DMS153 (cell line): ENCODE measurements at regions not wholly inside any gene's neighbourhood (a gene's known extent, or its start where the extent isn't known, plus 50 kb on each side); places are given as distances from the start of the nearest gene placed in this dataset.
"Not testable (repeated sequence)": the region's sequence is repeated elsewhere in the genome, so short reads cannot be mapped to it uniquely, and the experiment has no call there.

Experiments used
- DNase-seq: peaks from one replicate; lab custom pipeline; 2025; lab: John Stamatoyannopoulos, UW

DNA sequence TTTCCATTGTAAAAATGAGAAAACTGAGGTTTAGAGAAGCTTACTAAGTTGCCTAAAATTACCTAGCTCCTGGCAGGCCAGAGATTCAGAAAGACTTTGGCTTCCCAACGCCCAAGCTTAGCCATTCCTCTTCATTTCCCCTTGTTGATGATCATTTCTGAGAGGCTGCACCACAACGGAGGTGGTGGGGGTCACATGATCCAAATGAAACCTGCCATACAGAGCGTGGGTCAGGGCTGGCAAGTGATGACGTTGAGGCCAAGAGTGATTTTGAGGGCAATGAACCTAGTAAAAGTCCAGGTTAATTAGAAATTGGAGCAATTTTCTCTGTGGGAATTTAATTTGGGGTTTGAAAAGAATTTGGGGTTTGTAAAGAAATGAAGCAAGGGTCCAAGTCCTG is 109.9 kb downstream of the TMEM182 start:
- no peak for DNase-seq

DNA sequence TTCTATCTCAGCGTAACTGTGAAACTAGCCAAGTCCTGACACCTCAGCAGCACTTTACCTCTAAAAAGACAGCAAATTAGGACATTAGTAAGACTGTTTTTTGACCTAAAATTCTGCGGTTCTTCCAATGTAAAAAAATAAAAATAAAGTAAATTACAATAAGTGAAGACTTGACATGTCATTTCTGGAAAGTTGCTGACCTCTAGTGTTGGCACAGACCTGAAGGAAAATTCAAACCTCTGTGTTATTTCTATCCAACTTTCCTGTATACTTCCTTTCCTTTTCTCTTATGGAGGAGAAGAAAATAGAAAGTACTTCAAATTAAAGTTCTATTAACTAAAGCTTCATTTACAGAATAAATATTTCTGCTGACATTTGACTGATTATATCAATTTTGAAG is 110.6 kb downstream of the TMEM182 start:
- DNase-seq, result no peak

DNA sequence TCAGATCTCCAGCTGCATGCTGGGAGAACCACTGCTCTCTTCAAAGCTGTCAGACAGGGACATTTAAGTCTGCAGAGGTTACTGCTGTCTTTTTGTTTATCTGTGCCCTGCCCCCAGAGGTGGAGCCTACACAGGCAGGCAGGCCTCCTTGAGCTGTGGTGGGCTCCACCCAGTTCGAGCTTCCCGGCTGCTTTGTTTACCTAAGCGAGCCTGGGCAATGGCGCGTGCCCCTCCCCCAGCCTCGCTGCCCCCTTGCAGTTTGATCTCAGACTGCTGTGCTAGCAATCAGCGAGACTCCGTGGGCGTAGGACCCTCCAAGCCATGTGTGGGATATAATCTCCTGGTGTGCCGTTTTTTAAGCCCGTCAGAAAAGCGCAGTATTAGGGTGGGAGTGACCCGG is 117.7 kb downstream of the TMEM182 start:
- DNase-seq, result not testable (repeated sequence)

DNA sequence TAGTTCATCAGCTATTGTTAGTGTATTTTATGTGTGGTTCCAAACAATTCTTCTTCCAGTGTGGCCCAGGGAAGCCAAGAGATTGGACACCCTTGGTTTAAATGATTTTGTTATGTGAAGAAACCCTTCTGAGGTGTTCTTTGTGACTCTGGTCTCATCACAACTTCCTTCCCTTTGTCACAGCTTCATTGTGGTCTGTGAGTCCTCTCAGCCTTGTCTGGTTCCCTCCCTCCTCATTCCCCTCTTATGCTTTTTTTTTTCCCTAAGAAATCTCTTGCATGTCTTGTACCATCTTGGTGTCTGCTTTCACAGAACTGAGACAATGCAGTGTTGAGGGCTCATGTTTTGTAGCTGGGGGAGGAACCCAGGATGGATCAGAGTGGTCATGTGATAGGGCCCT is 118.9 kb downstream of the TMEM182 start:
- no peak for DNase-seq

DNA sequence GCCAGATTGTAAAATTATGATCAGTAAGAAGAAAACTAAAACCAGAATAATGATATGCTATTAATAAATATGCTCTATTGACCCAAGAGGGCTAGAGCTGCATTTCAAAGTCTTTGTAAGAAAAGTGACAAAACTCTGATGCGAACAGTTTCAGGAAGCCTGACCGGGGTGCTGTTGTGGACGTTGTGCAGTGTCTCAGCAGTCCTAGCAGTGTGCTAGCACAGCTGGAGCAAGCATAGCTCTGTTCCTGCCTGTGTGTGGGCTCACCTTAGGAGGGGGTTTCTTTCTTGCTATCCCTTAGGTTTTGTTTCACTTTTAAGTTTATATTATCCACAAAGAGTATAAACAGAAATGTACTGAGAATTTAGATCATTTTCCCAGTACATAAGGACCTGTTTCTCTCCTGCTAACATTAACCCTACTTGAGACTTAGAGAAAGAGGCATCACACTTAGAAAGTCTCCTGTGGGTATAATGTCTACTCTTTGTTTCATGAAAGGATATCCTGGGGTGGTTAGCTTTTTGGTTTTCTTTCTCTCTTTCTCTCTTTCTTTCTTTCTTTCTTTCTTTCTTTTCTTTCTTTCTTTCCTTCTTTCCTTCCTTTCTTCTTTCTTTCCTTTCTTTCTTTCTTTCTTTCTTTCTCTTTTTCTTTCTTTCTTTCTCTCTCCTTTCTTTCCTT is 124.5 kb downstream of the TMEM182 start:
- no peak for DNase-seq

DNA sequence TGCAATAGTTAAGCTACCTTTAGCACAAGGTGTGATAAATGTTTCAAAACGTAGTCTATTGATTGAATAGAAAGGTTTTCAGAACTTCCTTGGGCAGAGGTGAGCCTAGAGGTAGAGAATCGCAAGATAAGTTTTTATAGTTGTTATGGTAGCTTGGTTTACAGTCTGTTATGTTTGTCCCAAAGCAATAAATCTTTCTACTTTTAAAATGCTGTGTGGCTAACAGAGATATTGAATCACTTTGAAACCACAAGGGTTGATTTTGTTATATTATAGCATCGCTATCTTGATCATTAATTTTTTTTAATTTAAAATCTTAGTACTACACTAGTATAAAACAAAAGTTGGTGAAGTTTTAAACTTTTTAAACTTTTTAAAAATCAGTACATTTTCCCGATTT is 126.7 kb downstream of the TMEM182 start:
- no peak for DNase-seq

DNA sequence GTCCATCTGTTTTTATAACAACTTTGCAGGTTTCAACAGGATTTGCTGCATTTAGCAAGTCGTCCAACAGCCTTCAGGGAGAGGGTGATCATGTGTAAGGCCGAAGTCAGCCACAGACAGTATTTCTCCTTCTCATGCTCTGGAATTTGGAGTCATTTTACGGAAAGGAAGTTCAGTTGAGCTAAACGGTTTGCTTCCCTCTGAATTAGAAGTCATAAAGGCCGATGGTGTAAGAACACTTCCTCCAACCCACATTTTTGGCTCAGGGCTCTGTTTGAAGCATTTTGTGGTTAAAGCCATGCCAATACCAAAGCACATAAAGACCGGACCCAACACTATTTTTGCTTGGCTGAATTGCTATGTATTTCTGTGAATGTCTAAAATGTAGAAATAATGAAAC is 129.5 kb downstream of the TMEM182 start:
- DNase-seq, result no peak

DNA sequence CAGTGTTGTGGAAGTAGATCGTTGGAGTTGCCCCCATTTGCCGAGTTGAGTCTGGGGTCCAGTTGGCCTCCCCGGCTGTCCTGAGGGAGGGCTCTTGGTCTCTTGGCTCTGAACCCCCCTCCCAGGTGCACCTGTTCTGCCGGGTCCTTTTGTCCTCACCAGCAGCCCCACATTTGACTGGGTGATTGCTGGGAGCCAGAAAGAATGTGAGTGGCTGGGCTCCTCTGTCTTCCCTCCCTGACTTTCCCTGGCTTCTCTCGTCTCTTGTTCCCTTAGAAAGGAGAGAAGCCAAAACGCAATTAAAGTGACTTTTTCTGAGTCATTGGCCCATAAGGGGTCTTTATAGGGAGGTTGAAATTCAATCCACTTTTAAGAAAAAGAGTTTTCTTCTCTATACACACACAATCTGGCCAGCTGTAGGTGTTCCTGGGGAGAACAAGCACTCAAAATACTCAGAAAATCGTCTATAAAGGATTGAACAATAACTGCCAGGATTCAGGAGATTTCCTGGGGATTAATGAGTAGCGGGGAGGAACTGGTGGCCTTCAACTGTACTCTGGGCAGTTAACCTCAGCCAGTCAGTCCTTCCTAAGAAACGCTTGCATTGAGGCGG is 131.0 kb downstream of the TMEM182 start:
- no peak for DNase-seq

DNA sequence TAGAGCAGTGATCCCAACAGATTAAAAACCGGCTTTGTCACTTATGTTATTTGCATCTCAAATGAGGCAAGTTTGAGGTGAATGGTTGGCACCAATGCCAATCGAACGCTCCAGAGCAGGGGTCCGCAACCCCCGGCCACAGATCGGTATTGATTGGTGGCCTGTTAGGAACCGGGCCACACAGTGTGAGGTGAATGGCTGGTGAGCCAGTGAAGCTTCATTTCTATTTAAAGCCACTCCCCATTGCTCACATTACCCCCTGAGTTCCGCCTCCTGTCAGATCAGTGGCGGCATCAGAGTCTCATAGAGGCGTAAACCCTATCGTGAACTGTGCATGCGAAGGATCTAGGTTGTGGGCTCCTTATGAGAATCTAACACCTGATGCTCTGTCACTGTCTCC is 132.0 kb downstream of the TMEM182 start:
- DNase-seq, result no peak

DNA sequence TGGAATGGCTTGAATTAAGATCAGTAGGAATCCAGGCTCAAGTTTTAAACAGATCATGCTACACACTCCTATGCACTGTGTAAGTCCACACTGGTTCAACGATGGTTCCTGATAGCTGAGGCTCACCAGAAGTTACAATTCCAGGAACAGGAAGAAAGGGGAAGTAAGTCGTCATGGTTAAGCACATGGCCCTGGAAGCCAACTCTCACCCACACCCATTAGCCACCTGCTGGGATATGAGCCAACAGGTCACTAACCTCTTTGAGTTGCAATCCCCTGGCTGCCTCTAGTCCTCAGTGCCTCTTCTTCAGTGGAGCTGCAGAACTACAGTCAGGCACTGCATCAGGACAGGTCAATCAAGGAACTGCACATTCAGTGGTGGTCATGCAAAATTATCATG is 133.5 kb downstream of the TMEM182 start:
- DNase-seq, result no peak

DNA sequence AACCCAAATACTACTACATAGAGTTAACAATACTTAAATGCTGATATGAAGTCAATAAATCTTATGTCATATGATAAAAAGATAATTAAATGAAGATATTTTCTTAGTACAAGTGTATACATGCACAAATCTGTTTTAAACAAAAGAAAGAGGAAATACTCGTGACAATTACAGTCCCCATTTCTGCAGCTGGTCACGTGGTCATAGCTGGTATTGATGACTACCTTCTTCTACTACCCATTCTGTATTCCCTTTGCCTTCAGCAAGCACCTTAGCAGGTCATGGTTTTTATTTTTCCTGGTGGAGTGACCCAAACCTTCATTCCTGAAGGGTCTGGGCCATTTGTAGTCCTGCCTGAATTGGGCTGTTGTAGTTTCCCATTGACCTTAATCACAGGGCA is 147.4 kb downstream of the TMEM182 start:
- DNase-seq, result not testable (repeated sequence)

DNA sequence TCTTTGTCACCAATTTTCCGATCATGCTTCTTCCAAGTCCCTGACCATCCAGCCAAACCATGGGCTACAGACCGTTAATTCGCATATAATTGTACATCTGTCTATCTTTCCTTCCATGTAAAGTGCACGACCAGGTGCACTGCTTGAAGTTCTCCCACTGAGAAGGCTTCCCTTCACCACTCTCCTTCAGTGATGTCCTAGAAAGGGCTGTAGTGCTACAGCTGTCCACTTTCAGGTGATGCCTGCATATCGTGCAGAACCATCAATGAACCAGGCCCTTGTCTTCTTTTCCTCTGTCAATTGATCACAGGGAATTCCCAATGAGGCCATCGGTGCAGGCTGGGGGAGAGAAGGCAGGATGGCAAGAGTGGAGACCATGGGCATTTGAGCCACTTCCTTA is 148.9 kb downstream of the TMEM182 start:
- no peak for DNase-seq

DNA sequence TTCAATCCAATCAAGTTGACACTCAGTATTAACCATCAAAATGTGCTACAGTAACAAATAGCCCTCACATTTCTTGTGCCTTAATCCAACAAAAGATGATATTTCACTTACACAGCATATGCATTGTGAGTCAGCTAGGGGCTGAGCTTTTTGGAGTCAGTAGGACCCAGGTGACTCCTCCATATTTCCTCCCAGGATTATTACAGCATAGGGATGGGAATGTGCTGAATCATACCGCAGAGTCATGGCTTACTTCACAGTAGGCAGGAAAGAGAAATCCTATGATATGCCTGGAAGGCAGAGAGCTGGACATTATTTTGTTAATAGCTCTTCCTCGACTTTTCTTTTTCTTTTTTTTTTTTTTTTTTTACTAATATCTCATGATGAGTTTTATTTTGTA is 153.3 kb downstream of the TMEM182 start:
- DNase-seq, result no peak

DNA sequence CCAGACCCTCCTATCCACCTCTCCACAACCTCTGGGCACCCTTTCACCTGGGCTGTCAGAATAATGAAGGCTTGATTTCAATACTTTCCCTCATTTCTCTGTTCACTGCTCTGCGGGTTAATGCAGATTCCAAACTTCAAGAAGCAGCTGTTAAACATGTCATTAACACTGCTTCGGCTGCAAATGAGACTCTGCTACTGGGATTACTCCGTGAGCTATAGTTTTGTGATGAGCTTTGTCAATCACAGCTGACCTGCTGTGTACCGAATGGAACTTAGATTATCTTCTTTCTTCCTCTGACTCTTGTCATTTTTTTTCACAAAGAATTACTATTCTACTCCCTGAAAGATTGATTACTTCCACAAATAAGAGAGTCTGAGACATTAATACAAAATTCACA is 160.5 kb downstream of the TMEM182 start:
- no peak for DNase-seq

DNA sequence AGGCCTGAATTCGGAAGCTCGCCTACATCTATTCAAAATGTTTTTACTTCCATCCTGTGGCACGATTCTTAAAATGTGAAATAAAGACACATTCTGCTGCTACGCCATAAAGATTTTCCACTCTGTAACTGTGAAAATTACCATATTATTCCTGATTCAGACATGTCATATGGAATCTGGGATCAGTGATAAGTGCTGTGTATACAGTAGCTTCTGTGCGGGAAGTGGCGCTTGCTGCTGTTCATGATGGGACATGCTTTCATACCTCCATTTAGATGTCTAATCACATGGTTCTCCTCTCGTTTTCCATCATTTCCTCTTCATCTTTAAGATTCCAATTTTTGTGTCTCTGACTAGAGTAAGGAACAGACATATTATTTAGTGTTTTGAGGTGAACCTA is 163.2 kb downstream of the TMEM182 start:
- DNase-seq, result no peak

DNA sequence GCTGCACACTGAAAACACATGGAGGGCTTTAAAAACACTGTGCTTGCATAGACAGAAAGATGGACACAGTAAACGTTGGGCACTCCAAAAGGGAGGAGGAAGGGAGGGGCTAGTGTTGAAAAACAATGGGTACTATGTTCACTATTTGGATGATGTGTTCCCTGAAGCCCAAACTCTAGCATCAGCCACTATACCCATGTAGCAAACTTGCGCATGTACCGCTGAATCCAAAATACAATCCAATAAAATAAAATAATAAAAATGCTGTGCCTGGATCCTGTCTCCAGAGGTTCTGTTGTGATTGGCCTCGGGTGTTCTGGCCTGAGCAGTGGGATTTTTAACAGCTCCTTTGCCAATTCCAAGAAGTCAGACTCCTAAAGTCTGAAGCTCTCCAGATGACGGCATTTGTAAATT is 166.0 kb downstream of the TMEM182 start:
- no peak for DNase-seq

DNA sequence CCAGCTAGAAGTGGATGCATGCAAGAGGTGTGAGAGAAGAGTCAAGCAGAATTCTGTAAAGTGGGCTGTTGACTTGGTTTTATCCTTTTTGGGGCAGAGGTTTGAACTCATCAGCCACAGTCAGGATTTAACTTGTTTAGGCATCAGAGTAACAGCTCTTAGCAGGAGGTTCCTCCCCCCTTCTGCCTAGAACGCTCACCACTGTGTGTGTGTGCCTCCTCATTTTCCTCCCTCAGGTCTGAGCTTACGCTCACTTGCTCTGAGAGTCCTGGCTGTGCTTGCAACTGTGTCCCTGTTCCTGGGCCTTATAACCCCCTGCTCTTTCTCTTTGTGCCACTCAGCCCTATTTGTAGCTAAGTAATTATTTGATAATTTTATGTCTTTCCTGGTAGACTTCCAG is 167.9 kb downstream of the TMEM182 start:
- no peak for DNase-seq

DNA sequence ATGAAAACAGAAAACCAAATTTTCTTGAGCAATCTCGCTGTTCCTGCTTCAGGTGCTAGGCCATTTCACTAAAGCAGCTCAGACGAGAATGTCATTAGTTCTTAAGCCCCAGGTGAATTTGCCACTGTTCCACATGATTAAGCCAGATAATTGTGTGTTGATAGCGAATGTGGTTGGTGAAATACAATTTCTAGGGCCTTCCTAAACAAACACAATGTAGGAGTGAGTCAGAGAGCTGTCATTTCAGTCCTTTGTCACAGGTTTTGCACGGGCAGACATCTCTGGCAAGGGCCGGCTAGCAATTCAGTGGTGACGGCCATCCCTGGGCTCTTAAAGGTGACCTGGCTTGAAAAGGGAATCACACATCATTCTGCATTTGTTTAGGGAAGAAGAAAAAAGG is 170.7 kb downstream of the TMEM182 start:
- peak; percentile 86 for DNase-seq

DNA sequence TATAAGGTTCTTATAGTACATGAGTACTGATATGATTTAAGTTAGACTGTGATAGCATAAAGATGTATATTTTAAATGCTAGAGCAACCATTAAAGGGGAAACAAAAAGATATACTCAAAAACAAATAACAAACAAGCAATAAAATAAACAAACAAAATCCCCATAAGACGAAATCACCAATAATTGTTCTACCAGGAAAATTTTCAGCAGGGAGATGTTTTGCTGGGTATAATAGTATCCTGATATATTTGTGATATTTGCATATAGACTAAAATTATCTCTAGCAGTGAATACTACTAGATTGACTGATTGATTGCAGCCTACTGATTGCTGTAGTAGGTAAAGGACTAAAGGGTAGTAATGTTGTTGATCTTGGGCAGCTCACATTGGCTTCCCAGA is 177.4 kb downstream of the TMEM182 start:
- no peak for DNase-seq

DNA sequence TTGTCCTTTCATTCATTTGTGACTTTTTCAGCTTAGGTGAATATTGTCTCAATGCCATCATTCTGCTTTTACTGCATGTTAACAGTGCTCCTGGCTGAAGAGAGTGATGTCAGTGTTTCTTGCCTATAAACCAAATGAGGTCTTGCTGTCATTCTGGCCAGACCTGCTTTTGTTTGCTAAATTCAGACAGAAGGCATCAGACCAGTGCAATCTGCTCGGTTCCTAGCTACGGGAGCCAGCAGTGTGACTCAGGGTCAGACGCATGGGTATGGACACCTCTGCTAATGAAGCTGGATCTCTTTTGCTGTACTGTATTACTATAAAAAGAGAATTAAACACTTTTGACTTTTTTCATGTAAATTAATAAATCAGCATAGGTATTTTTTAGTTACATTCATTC is 178.9 kb downstream of the TMEM182 start:
- DNase-seq, result peak; percentile 26

DNA sequence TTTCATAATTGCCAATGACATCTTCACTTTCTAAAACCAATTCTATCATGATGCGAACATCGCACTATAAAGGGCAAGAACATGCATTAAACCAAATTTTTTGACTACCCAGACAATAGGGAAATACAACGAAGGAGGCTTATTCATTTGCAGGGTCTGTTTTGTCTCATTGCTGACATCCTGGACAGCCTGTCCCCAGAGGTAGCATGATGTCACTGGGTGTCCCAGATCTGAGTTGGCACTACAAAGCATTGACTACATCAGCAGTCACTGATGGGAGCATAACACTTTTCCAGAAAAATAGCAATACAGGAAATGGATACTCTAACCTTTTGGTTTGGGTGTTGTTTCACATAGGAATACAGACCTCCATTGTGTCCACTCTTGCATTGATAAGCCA is 180.3 kb downstream of the TMEM182 start:
- DNase-seq, result no peak

DNA sequence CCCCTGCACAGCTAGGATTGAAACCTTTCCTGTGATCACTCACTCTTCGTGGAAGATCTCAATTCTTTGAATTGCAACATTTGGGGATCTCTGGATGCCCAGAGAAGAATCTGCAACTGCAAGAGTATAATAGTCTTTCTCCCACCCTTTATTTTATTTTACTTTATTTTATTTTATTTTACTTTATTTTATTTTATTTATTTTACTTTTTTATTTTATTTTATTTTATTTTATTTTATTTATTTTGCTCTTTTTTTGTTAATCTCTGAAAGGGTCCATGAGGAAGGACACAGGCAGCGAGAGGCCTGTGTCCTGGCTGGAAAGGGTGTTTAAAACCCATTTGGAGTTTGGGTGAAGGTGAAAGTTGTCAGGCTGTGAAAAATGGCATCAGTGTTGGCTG is 181.4 kb downstream of the TMEM182 start:
- no peak for DNase-seq

DNA sequence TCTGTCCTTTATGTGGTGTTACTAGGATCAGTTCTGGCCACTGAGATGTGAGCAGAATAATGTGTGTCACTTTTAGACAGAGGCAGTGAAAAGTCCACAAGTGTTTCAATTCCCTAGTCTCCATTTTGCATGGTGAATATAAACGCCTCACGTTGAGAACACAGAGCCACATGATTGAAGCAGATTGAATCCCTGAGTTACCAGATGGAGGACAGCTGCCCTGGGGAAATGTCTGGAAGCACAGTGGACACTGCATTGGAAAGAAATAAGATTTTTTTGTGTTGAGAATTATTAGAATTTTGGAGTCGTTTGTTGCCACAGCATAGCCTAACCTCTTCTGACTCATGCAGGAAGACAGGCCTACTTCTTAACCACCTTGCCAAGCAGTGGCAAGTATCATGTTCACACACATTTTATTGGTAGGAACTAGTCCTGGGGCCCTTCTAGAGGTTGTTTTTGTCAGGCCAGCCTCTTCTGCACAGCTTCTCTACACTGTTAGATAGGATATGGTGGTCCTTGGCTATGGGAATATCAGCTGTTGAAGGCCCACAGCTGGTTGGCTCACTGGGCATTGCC is 188.6 kb downstream of the TMEM182 start:
- DNase-seq, result no peak

DNA sequence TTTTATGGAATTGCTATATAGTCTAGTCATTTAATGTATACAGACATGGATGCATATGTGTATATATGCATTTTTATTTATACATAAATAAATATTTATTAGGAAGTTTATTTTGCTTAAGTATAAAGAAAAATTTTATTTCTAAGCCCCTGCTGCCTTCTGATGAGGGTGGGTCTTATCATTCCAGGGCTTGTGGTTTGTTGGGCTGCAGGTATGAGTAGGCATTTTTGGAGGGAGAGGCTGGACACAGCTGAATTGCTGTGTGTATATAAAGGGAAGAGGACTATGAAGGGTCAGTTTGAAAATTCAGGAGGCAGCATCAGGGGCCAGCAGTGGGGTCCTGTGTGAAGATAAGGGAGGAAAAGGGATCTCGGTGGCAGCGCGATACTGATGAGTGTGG is 189.4 kb downstream of the TMEM182 start:
- DNase-seq, result no peak
